AG10803 (cell line): ENCODE measurements at regions not wholly inside any gene's neighbourhood (a gene's known extent, or its start where the extent isn't known, plus 50 kb on each side); places are given as distances from the start of the nearest gene placed in this dataset.

Experiments used
- DNase-seq: peaks from one replicate; pipeline ENCODE4 v3.0.0; 2010; ENCODE audit warnings: low read depth
- H3K4me3 ChIP-seq: 2 replicates; pipeline ENCODE4 v1.5.1; 2011; ENCODE audit warnings: mild to moderate bottlenecking, low read length, control low read depth
- TF ChIP-seq, protein P1 (sequence below): conservative IDR thresholded peaks from 2 replicates; pipeline ENCODE4 v1.5.1; 2011; ENCODE audit warnings: mild to moderate bottlenecking, low read length, control low read depth, inconsistent platforms

DNA sequence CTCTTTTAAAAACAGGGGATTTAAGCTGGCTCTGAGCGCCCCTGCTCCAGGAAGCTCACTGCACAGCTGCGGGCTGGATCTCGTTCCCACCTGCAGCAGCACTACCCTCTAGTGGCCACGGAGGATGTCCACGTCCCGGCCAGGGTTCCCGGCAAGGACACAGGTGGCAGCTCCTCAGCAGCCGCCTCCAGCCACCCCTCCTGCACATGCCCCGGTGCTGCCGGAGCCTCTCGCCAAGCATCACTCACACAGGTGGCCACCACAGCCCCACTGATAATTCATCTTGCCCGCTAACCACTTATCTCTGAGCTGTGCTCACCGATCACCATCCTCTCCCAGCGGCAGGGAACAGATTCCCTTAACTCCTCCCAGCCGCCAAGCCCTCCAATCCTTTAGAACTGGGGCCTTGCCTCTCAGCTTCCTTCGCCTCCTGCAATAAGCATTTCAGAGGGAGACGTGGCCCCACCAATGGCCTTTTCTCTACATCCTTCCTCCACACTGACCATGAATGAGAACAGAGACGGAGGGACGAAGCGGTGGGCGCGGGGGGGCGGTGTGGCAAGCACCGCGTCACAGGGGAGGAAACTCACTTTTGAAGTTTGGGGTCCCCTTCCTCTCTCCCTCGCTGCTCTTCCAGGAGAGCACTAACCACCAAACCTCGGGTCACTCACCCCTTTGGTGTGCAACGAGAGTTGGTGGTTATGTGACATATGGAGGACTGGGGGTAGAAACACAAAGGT lies 222.1 kb downstream of the RBFOX3 start:
- TF ChIP-seq, protein P1, sequence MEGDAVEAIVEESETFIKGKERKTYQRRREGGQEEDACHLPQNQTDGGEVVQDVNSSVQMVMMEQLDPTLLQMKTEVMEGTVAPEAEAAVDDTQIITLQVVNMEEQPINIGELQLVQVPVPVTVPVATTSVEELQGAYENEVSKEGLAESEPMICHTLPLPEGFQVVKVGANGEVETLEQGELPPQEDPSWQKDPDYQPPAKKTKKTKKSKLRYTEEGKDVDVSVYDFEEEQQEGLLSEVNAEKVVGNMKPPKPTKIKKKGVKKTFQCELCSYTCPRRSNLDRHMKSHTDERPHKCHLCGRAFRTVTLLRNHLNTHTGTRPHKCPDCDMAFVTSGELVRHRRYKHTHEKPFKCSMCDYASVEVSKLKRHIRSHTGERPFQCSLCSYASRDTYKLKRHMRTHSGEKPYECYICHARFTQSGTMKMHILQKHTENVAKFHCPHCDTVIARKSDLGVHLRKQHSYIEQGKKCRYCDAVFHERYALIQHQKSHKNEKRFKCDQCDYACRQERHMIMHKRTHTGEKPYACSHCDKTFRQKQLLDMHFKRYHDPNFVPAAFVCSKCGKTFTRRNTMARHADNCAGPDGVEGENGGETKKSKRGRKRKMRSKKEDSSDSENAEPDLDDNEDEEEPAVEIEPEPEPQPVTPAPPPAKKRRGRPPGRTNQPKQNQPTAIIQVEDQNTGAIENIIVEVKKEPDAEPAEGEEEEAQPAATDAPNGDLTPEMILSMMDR, result peak; percentile 63
- no peak overlapping the region for H3K4me3 ChIP-seq
- DNase-seq, result peak; percentile 38

DNA sequence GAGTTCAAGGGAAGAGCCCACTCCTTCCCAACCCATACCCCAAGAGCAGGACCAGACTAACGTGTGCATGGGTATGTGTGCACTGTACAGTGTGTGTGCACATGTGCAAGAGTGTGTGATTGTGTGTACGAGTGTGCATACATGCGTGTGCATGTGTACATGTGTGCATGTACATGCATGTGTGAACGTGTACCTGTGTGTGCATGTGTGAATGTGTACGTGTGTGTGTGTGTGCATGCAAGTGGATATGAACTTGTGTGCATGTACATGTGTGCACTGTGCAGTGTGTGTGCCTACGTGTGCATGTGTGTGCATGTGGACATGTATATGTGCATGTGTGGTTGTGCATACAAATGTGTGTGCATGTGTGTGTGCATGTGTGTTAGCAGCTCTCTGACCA lies 223.1 kb downstream of the RBFOX3 start:
- TF ChIP-seq, protein P1, result no peak
- no peak for DNase-seq
- no peak overlapping the region for H3K4me3 ChIP-seq

DNA sequence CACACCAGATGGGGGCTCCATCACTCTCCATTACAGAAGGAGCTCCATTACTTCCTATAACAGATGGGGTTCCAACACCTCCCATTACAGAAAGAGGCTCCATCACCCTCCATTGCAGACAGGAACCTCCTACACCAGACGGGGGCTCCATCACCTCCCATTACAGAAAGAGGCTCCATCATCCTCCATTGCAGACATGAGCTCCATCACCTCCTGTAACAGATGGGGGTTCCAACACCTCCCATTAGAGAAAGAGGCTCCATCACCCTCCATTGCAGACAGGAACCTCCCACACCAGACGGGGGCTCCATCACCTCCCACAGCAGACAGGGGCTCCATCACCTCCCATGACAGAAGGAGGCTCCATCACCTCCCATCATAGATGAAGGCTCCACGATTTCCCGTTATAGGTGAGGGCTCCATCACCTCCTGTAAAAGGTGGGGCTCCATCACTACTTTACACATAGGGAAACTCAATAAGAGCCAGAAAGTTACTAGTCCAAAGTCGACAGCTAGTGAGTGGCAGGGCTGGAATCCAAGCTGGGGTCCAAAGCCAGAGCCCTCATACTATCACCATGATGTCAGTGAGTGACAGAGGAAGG lies 224.8 kb downstream of the RBFOX3 start:
- no peak overlapping the region for H3K4me3 ChIP-seq
- TF ChIP-seq, protein P1, result no peak
- DNase-seq, result no peak

DNA sequence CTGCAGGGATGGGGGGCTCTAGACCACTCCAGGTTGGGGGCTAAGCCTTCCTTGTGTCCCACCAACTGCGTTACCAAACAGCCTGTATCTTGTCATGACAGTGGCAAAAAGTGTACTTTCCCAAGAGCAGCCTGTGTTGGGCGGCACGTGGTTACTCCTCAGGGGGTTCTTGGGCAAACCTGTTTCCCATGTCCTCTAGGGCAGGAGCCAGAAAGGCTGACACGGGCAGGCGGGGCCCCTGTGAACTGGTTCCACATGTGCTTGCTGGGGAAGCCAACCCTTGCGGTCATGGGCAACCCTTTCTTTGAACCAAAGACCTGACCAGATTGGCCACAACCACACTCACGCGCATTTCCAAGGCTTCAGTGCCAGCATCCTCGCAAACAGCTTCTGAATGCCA lies 228.5 kb downstream of the RBFOX3 start:
- TF ChIP-seq, protein P1, result no peak
- H3K4me3 ChIP-seq, result no peak overlapping the region
- DNase-seq, result no peak

DNA sequence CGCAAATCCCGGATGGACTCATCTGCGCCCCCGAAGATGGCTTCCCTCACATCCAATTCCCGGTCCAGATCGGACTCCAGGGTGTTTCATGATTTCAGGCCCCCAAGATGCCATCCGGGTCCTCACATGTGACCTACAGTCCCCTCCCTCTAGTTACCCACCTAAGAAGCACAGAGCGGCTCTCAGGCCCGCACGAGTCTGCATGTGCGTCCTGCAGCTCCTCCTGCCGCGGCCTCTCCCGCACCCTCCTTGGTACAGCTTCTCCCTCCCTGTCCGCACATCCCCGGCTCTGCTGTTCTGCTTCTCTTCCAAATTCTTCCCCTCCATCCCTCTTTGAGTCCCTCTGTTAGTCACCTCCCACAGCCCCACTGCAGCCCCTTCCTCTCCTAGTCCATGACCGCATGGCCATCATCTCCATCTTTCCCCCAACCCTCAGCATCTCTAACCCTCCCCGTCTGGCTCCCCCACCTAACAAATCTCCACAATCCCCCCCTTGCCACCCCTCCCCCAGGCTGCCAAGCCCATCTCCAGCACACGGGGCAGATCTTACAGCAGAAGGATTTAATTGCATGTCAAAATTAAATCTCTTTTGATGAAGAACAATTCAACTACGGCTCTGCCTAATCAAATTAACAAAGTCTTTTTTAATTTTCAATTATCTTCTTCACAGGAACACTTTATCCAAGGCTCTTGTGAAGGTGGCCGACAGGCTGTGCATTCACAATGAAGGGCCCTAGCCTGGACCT lies 231.0 kb downstream of the RBFOX3 start:
- DNase-seq, result no peak
- TF ChIP-seq, protein P1, result no peak
- no peak overlapping the region for H3K4me3 ChIP-seq

DNA sequence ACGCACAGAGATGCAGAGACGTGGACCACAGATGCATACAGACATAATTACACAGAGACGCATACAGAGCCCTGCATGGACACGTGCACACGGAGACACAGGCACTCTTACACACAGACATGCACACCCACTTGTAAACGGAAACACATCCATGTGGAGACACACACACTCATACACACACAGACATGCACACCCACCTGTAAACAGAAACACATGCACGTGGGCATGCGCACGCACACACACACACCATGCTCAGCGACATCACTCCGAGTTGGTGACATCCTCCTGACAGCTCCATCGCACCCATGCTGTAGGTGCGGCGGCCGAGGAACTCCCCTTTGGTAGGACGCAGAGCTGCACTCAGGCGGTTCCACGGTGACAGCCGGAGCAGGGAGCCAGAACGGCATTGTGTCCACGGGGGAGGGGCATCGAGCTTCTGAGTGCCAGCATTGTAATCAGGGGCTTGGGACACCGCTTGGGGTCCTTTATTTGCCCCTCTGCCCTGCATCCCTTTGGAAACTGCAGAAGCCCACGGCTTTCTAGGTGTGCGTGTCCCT lies 233.5 kb downstream of the RBFOX3 start:
- TF ChIP-seq, protein P1, result no peak
- DNase-seq, result no peak
- H3K4me3 ChIP-seq, result no peak overlapping the region

DNA sequence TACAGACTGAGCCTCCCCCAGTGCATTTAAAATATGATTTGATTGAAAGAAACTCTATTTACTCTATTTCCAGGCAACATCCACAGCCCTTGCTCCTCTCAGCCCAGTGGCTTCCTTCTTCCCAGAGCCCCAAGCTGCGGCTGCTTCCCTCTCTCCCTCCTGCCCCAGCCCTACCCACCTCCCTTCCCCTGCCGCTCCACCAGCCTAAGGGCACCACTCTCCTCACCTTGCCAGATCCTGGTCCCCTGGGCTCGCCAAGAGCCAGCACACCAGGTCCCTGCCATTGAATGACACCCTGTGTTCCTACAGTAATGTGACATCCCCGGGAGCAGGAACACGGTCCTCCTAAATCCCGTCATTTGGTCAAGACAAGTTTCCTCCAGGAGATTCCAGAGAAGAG lies 236.0 kb downstream of the RBFOX3 start:
- TF ChIP-seq, protein P1, result no peak

More for the DNA sequence above, 236.0 kb downstream of the RBFOX3 start:
- DNase-seq, result no peak
- H3K4me3 ChIP-seq, result no peak overlapping the region
